IPS-18a (cell line): ENCODE measurements at regions not wholly inside any gene's neighbourhood (a gene's known extent, or its start where the extent isn't known, plus 50 kb on each side); places are given as distances from the start of the nearest gene placed in this dataset.
"Not testable (repeated sequence)": the region's sequence is repeated elsewhere in the genome, so short reads cannot be mapped to it uniquely, and the experiment has no call there.

Experiments used
- H3K27ac ChIP-seq: one replicate; pipeline ENCODE4 v1.5.1; 2013; ENCODE audit warnings: low read length
- H3K27me3 ChIP-seq: one replicate; pipeline ENCODE4 v1.6.1; 2013; ENCODE audit warnings: mild to moderate bottlenecking, low read length; ENCODE audit not compliant: control insufficient read depth, insufficient read depth
- H3K36me3 ChIP-seq: one replicate; pipeline ENCODE4 v1.6.1; 2013; ENCODE audit warnings: low read depth, low read length; ENCODE audit not compliant: control insufficient read depth
- H3K4me1 ChIP-seq: one replicate; pipeline ENCODE4 v1.6.1; 2013; ENCODE audit warnings: low read depth, low read length; ENCODE audit not compliant: control insufficient read depth
- H3K4me3 ChIP-seq: one replicate; pipeline ENCODE4 v1.5.1; 2013; ENCODE audit warnings: low read length
- H3K9ac ChIP-seq: one replicate; pipeline ENCODE4 v1.6.1; 2013; ENCODE audit warnings: mild to moderate bottlenecking, low read length, moderate library complexity
- H3K9me3 ChIP-seq: one replicate; pipeline ENCODE4 v1.6.1; 2013; ENCODE audit warnings: low read depth, low read length; ENCODE audit not compliant: control insufficient read depth

GRCh38 chr1:217049721-217050120 lies 326.5 kb upstream of the ESRRG start:
- Histone ChIP-seq H3K27me3 (no peaks in the 10 kb centered on the region), H3K4me1 (no peaks in the 10 kb centered on the region), H3K4me3 (no peak overlapping the region), H3K9me3 (no peaks in the 10 kb centered on the region), H3K36me3 (no peaks in the 10 kb centered on the region), H3K27ac (no peak overlapping the region), H3K9ac (no peak overlapping the region)

GRCh38 chr1:217049081-217049480 lies 325.9 kb upstream of the ESRRG start:
- no peak overlapping the region for H3K9ac ChIP-seq
- H3K4me3 ChIP-seq, result no peak overlapping the region
- H3K4me1 ChIP-seq, result no peaks in the 10 kb centered on the region
- no peaks in the 10 kb centered on the region for H3K9me3 ChIP-seq
- no peaks in the 10 kb centered on the region for H3K27me3 ChIP-seq
- H3K27ac ChIP-seq, result no peak overlapping the region
- H3K36me3 ChIP-seq, result no peaks in the 10 kb centered on the region

GRCh38 chr1:217048104-217048707 lies 325.0 kb upstream of the ESRRG start:
- H3K9me3 ChIP-seq, result no peaks in the 10 kb centered on the region
- H3K4me1 ChIP-seq, result no peaks in the 10 kb centered on the region
- H3K27me3 ChIP-seq, result no peaks in the 10 kb centered on the region
- H3K36me3 ChIP-seq, result no peaks in the 10 kb centered on the region
- no peak overlapping the region for H3K27ac ChIP-seq
- H3K4me3 ChIP-seq, result no peak overlapping the region
- H3K9ac ChIP-seq, result no peak overlapping the region

- no peak overlapping the region for H3K4me3 ChIP-seq
- no peaks in the 10 kb centered on the region for H3K36me3 ChIP-seq
- peaks cover 17% of the 10 kb centered on the region for H3K9me3 ChIP-seq
- no peaks in the 10 kb centered on the region for H3K27me3 ChIP-seq
- H3K4me1 ChIP-seq, result no peaks in the 10 kb centered on the region
- H3K27ac ChIP-seq, result no peak overlapping the region
- no peak overlapping the region for H3K9ac ChIP-seq
These were observed 317.7 kb upstream of the ESRRG start for GRCh38 chr1:217040711-217041455.

GRCh38 chr1:217039926-217040325 lies 316.7 kb upstream of the ESRRG start:
- no peaks in the 10 kb centered on the region for H3K36me3 ChIP-seq
- H3K4me3 ChIP-seq, result no peak overlapping the region
- no peak overlapping the region for H3K9ac ChIP-seq
- H3K4me1 ChIP-seq, result no peaks in the 10 kb centered on the region
- peaks cover 17% of the 10 kb centered on the region for H3K9me3 ChIP-seq
- H3K27me3 ChIP-seq, result no peaks in the 10 kb centered on the region
- no peak overlapping the region for H3K27ac ChIP-seq

- not testable (repeated sequence) for H3K4me1 ChIP-seq, H3K9ac ChIP-seq, H3K4me3 ChIP-seq
These were observed 315.9 kb upstream of the ESRRG start for GRCh38 chr1:217039139-217039538.

GRCh38 chr1:217036757-217037156 lies 313.5 kb upstream of the ESRRG start:
- H3K4me1 ChIP-seq, result no peaks in the 10 kb centered on the region
- H3K27me3 ChIP-seq, result no peaks in the 10 kb centered on the region
- H3K4me3 ChIP-seq, result no peak overlapping the region
- H3K9me3 ChIP-seq, result peaks cover 17% of the 10 kb centered on the region
- no peaks in the 10 kb centered on the region for H3K36me3 ChIP-seq
- no peak overlapping the region for H3K9ac ChIP-seq
- no peak overlapping the region for H3K27ac ChIP-seq

More at GRCh38 chr1:217039139-217039538, 315.9 kb upstream of the ESRRG start:
- not testable (repeated sequence) for H3K27me3 ChIP-seq, H3K36me3 ChIP-seq, H3K27ac ChIP-seq
- peaks cover 17% of the 10 kb centered on the region for H3K9me3 ChIP-seq

GRCh38 chr1:217032715-217033367 lies 309.6 kb upstream of the ESRRG start:
- no peak overlapping the region for H3K27ac ChIP-seq
- no peaks in the 10 kb centered on the region for H3K9me3 ChIP-seq
- no peaks in the 10 kb centered on the region for H3K27me3 ChIP-seq
- H3K9ac ChIP-seq, result no peak overlapping the region
- H3K4me1 ChIP-seq, result no peaks in the 10 kb centered on the region
- no peaks in the 10 kb centered on the region for H3K36me3 ChIP-seq
- no peak overlapping the region for H3K4me3 ChIP-seq

GRCh38 chr1:217029281-217030157 lies 306.3 kb upstream of the ESRRG start:
- Histone ChIP-seq H3K36me3 (no peaks in the 10 kb centered on the region), H3K27ac (no peak overlapping the region), H3K9me3 (no peaks in the 10 kb centered on the region), H3K4me3 (no peak overlapping the region), H3K9ac (no peak overlapping the region), H3K27me3 (no peaks in the 10 kb centered on the region), H3K4me1 (no peaks in the 10 kb centered on the region)

- H3K27ac ChIP-seq, result no peak overlapping the region
- no peaks in the 10 kb centered on the region for H3K9me3 ChIP-seq
- H3K4me3 ChIP-seq, result no peak overlapping the region
- no peaks in the 10 kb centered on the region for H3K27me3 ChIP-seq
- no peaks in the 10 kb centered on the region for H3K4me1 ChIP-seq
- no peaks in the 10 kb centered on the region for H3K36me3 ChIP-seq
- no peak overlapping the region for H3K9ac ChIP-seq
These were observed 304.3 kb upstream of the ESRRG start for GRCh38 chr1:217027403-217028080.

- Histone ChIP-seq H3K9ac (no peak overlapping the region), H3K27ac (no peak overlapping the region), H3K4me1 (no peaks in the 10 kb centered on the region), H3K9me3 (no peaks in the 10 kb centered on the region), H3K36me3 (no peaks in the 10 kb centered on the region), H3K4me3 (no peak overlapping the region), H3K27me3 (no peaks in the 10 kb centered on the region)
These were observed 303.3 kb upstream of the ESRRG start for GRCh38 chr1:217026531-217026930.
